ENCODE measurements at regions not wholly inside any gene's neighbourhood (a gene's known extent, or its start where the extent isn't known, plus 50 kb on each side); places are given as distances from the start of the nearest gene placed in this dataset.

DNA sequence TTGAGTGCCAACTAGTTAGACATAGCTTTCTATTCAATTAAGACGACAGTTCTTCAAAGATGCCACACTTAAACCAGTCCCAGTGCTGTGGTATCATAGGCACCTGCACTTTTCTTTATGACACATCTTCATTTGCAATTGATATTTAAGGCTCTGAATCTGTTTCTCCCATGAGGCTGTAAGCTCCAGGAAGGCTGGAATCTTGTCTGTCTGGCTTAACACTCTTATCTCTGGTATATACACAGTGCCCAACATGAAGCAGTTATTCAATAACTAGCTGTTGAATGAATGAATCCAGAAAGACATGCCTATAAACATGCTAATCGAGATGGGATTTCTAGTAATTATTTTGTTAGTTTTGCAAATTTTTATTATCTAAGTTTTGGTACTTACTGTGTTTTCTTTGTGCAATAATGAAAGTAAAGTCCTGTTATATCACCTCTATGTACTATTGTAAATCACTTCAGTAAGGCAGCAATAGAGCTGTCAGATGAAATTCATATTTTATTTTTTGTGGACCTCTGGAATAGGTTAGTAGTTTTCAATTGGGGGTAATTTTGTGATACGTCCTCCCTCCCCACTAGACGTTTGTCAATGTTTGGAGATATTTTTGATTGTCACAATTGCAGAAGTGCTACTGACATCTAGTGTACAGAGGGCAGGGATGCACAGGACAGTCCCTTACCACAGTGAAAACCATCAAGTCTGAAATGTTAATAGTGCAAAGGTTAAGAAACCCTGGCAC lies 51.3 kb upstream of the STEAP4 start:
- no peaks in the 10 kb centered on the region for H3K27me3 Mint-ChIP-seq (ENCODE audit: low read depth)
- Histone ChIP-seq H2BK15ac (ENCODE audit: low read depth, low read length) (no peak overlapping the region), H3K4me1 (ENCODE audit: insufficient read depth, low read length) (no peaks in the 10 kb centered on the region; the same call in none of the 2 replicates), H2BK12ac (ENCODE audit: insufficient read length, low read depth, low read length) (no peak overlapping the region), H3K56ac (ENCODE audit: insufficient read length, low read depth, low read length) (no peak overlapping the region), H3K9me3 (ENCODE audit: control insufficient read depth, low read depth, low read length) (no peaks in the 10 kb centered on the region), H3T11ph (ENCODE audit: low read length) (no peak overlapping the region), H3K4ac (ENCODE audit: low read depth, low read length) (no peak overlapping the region), H4K91ac (ENCODE audit: insufficient read length, low read depth, low read length) (no peak overlapping the region), H3K79me1 (ENCODE audit: insufficient read depth, low read depth, low read length, poor library complexity, severe bottlenecking) (no peaks in the 10 kb centered on the region), H3K23ac (ENCODE audit: insufficient read length, low read depth, low read length) (no peak overlapping the region), H3K18ac (ENCODE audit: insufficient read length, low read depth, low read length) (no peak overlapping the region), H2BK5ac (ENCODE audit: insufficient read length, low read length) (no peak overlapping the region), H2BK20ac (ENCODE audit: low read depth, low read length, poor library complexity, severe bottlenecking) (no peak overlapping the region), H4K20me1 (ENCODE audit: control insufficient read depth, insufficient read depth, insufficient read length) (no peaks in the 10 kb centered on the region), H2BK120ac (ENCODE audit: low read depth, low read length, poor library complexity, severe bottlenecking) (no peak overlapping the region), H3K27ac (ENCODE audit: insufficient read length, low read depth, low read length) (no peak overlapping the region), H3K9ac (ENCODE audit: extremely low read depth, insufficient read length, low read length) (no peak overlapping the region), H2AFZ (ENCODE audit: low read length) (no peak overlapping the region), H3K23me2 (ENCODE audit: insufficient read length, low read depth, low read length, poor library complexity, severe bottlenecking) (no peaks in the 10 kb centered on the region), H3K27me3 (ENCODE audit: insufficient read depth, low read length) (no peaks in the 10 kb centered on the region), H3K79me2 (ENCODE audit: insufficient read depth, low read length) (no peaks in the 10 kb centered on the region), H3K14ac (ENCODE audit: insufficient read depth, low read length) (no peak overlapping the region), H4K5ac (ENCODE audit: insufficient read length, low read depth, low read length) (no peak overlapping the region), H4K8ac (replicated peaks; ENCODE audit: insufficient read length, low read depth, low read length) (no peak overlapping the region), H3K4me2 (ENCODE audit: insufficient read depth, insufficient read length, low read length) (no peak overlapping the region), H2AK5ac (ENCODE audit: insufficient read length, low read length) (no peak overlapping the region)
- peaks cover 3 to 6% of the 10 kb centered on the region in 2 experiments; a peak in 3 of 4 replicates for H3K4me1 Mint-ChIP-seq
- H3K36me3 Mint-ChIP-seq (ENCODE audit: insufficient read depth in 1 of 3, low read depth in 3 of 3): no peaks in the 10 kb centered on the region
- TF ChIP-seq, protein P1, sequence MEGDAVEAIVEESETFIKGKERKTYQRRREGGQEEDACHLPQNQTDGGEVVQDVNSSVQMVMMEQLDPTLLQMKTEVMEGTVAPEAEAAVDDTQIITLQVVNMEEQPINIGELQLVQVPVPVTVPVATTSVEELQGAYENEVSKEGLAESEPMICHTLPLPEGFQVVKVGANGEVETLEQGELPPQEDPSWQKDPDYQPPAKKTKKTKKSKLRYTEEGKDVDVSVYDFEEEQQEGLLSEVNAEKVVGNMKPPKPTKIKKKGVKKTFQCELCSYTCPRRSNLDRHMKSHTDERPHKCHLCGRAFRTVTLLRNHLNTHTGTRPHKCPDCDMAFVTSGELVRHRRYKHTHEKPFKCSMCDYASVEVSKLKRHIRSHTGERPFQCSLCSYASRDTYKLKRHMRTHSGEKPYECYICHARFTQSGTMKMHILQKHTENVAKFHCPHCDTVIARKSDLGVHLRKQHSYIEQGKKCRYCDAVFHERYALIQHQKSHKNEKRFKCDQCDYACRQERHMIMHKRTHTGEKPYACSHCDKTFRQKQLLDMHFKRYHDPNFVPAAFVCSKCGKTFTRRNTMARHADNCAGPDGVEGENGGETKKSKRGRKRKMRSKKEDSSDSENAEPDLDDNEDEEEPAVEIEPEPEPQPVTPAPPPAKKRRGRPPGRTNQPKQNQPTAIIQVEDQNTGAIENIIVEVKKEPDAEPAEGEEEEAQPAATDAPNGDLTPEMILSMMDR (conservative IDR thresholded peaks at IDR 0.05): peak; percentile 42; the same call in 2 of the 3 replicates
- no peak for DNase-seq
- H3K4me3 Mint-ChIP-seq: no peak overlapping the region
- WGBS (ENCODE audit: extremely low coverage, insufficient read length, low lambda C conversion rate): no CpG with 5 or more reads among the region's 4 CpGs
- H3K27ac Mint-ChIP-seq: no peak overlapping the region
- H3K9me3 Mint-ChIP-seq: no peaks in the 10 kb centered on the region
